Breast epithelium (tissue), 4 donors: ENCODE measurements at regions not wholly inside any gene's neighbourhood (a gene's known extent, or its start where the extent isn't known, plus 50 kb on each side); places are given as distances from the start of the nearest gene placed in this dataset.
"Not testable (repeated sequence)": the region's sequence is repeated elsewhere in the genome, so short reads cannot be mapped to it uniquely, and the experiment has no call there.

Experiments
- DNase-seq, 2 donors: peaks; one replicate each; pipeline ENCODE4 v3.0.0-alpha.2; 2019; ENCODE audit warnings: low spot score in 2 of 2
- H3K27ac ChIP-seq, 2 donors: fragments of 200-600 bp; sonication (generic) in 1 of 2; one replicate each; pipeline ENCODE4 v1.5.1; 2016 to 2019; ENCODE audit warnings: mild to moderate bottlenecking in 1 of 2
- H3K27me3 ChIP-seq, 2 donors: fragments of 200-600 bp; sonication (generic) in 1 of 2; one replicate each; pipeline versions ENCODE4 v1.5.1 to v1.6.0; 2017 to 2019; ENCODE audit warnings: control low read depth in 1 of 2, mild to moderate bottlenecking in 1 of 2
- H3K36me3 ChIP-seq: fragments of 200-600 bp; one replicate; pipeline ENCODE4 v1.5.1; 2019
- H3K4me1 ChIP-seq, 2 donors: fragments of 200-600 bp; sonication (generic); one replicate each; pipeline ENCODE4 v1.5.1; 2016 to 2019; ENCODE audit warnings: control low read depth in 1 of 2
- H3K4me3 ChIP-seq, 3 donors: fragments of 200-600 bp; sonication (generic); 1 replicate in 2 of 3; 2 replicates in 1 of 3; pipeline ENCODE4 v1.5.1; 2016 to 2019; ENCODE audit warnings: mild to moderate bottlenecking in 3 of 3, moderate library complexity in 2 of 3
- H3K9me3 ChIP-seq, 2 donors: fragments of 200-600 bp; sonication (generic) in 1 of 2; one replicate each; pipeline ENCODE4 v1.5.1; 2016 to 2019; ENCODE audit warnings: control low read depth in 1 of 2
- POLR2A ChIP-seq: fragments of 450-650 bp; IDR thresholded peaks from one replicate; pipeline ENCODE4 v1.6.1; 2016; ENCODE audit warnings: antibody characterized with exemption, mild to moderate bottlenecking, moderate library complexity
- POLR2AphosphoS5 ChIP-seq, 3 donors: sonication (generic); formaldehyde crosslinking; IDR thresholded peaks; one replicate each; pipeline ENCODE4 v1.6.1; 2017; ENCODE audit warnings: antibody characterized with exemption in 3 of 3
- intact Hi-C: fragments of 100-400 bp; cut with DNase I; formaldehyde crosslinking; loops from one replicate; pipeline ENCODE4 v1.15.1; 2023; ENCODE audit warnings: low total_unique reads
- TF ChIP-seq, protein P1 (sequence below), 3 donors: fragments of 450-650 bp; IDR thresholded peaks; one replicate each; pipeline ENCODE4 v1.5.1; 2016 to 2017; ENCODE audit warnings: antibody characterized with exemption in 3 of 3, mild to moderate bottlenecking in 3 of 3, moderate library complexity in 3 of 3

DNA sequence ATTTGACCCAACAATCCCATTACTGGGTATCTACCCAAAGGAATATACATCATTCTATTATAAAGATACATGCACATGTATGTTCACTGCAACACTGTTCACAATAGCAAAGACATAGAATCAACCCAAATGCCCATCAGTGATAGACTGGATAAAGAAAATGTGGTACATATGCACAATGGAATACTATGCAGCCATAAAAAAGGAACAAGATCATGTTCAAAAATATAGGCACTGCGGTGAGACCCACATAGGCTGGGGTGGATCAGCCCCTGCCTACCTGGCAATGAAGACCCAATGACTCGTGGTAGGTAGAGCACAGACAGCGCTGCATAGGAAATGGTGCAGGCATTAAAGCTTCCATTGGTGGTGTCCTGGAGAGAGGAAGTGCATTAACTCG lies 88.6 kb upstream of the NFIL3 start:
- H3K27me3 ChIP-seq, H3K9me3 ChIP-seq, H3K4me1 ChIP-seq, DNase-seq, H3K4me3 ChIP-seq, intact Hi-C loops, H3K27ac ChIP-seq, H3K36me3 ChIP-seq: not testable (repeated sequence)

DNA sequence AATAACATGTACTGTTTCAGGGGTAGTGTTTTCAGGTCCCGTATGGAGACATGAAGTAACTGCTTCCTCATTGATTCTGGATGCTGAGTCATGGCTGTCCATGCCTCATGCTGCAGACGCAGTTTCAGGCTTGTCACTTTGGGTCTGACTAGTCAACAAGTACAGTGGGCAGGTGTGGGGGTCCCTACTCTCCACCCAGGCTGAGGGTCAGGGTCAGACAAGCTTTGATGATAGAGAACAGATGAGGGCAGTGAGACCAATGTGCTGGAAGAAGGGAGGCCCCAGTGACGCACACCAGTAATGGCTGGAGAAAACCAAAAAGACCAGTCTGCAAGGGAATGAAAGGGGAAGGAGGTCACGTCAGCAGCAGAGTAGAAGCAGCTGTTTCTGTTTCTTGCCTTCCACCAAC lies 80.0 kb upstream of the NFIL3 start:
- no peak overlapping the region for H3K4me3 ChIP-seq
- intact Hi-C loops: no loop called here
- no peaks in the 10 kb centered on the region for H3K9me3 ChIP-seq
- no peaks in the 10 kb centered on the region for H3K4me1 ChIP-seq
- no peak overlapping the region for H3K27ac ChIP-seq
- no peaks in the 10 kb centered on the region for H3K27me3 ChIP-seq
- no peaks in the 10 kb centered on the region for H3K36me3 ChIP-seq
- no peak for DNase-seq
- TF ChIP-seq, protein P1, sequence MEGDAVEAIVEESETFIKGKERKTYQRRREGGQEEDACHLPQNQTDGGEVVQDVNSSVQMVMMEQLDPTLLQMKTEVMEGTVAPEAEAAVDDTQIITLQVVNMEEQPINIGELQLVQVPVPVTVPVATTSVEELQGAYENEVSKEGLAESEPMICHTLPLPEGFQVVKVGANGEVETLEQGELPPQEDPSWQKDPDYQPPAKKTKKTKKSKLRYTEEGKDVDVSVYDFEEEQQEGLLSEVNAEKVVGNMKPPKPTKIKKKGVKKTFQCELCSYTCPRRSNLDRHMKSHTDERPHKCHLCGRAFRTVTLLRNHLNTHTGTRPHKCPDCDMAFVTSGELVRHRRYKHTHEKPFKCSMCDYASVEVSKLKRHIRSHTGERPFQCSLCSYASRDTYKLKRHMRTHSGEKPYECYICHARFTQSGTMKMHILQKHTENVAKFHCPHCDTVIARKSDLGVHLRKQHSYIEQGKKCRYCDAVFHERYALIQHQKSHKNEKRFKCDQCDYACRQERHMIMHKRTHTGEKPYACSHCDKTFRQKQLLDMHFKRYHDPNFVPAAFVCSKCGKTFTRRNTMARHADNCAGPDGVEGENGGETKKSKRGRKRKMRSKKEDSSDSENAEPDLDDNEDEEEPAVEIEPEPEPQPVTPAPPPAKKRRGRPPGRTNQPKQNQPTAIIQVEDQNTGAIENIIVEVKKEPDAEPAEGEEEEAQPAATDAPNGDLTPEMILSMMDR (IDR thresholded peaks at IDR 0.05): no peak
- TF ChIP-seq POLR2A (no peak), POLR2AphosphoS5 (IDR thresholded peaks at IDR 0.05) (no peak)

DNA sequence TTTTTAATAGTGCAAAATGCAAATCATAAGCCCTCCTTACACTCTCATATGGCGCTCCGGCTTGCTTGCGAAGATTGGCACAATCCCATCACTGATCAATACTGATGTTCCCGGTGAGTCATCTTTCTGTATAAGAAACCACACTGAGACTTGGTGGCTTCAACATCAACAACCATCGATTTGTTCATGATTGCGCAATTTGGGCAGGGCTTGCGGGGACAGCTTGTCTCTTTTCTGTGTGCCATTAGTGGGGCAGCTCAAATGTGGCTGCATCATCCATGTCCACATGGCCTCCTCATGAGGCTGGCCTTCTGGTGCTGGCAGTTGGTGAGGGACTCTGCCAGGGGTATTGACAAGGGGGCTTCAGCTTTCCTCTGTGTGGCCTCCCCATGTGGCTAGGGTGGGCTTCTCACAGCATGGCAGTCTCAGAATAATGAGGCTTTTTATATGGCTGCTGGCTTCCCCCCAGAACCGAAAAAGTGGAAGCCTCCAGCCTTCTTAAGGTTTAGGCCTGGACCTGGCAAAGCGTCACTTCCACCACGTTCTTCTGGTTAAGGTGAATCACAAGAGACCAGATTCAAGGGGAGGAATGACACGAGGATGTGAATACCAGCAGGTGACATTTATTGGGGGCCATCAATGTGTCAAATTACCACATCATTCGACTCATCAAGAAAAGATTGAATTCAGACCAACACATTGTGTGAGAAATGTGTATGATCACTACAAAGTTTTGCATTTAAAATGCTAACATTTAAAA lies 79.5 kb upstream of the NFIL3 start:
- Histone ChIP-seq H3K9me3 (no peaks in the 10 kb centered on the region), H3K36me3 (no peaks in the 10 kb centered on the region), H3K4me3 (no peak overlapping the region), H3K27me3 (no peaks in the 10 kb centered on the region), H3K27ac (no peak overlapping the region), H3K4me1 (no peaks in the 10 kb centered on the region)
- TF ChIP-seq, protein P1 (IDR thresholded peaks at IDR 0.05): no peak
- TF ChIP-seq POLR2AphosphoS5 (IDR thresholded peaks at IDR 0.05) (no peak), POLR2A (no peak)
- no peak for DNase-seq
- intact Hi-C loops: no loop called here

DNA sequence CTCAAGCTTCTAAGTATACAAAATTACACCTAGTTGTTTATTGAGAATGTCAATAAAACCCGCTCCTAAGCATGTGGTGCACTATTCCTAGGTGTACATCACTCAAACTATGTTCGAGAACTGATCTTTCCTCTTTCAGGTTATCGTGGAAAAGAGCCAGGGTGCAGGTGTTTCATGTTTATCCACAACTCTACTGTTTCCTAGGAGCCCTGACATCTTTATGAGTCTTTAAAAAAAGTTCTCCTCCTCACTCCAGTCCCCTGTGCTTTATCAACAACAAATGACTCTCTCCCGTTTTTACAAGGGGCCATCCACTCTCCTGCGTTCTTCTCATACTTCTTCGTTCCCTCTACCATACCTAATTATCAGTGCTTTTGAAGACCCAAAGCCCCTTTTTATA lies 78.8 kb upstream of the NFIL3 start:
- no peak overlapping the region for H3K27ac ChIP-seq
- no peaks in the 10 kb centered on the region for H3K27me3 ChIP-seq
- no peaks in the 10 kb centered on the region for H3K36me3 ChIP-seq
- H3K4me1 ChIP-seq: no peaks in the 10 kb centered on the region
- H3K4me3 ChIP-seq: no peak overlapping the region
- no peaks in the 10 kb centered on the region for H3K9me3 ChIP-seq
- TF ChIP-seq POLR2A: no peak
- no peak for TF ChIP-seq POLR2AphosphoS5 (IDR thresholded peaks at IDR 0.05)
- TF ChIP-seq, protein P1 (IDR thresholded peaks at IDR 0.05): no peak
- intact Hi-C loops: no loop called here
- DNase-seq: no peak

DNA sequence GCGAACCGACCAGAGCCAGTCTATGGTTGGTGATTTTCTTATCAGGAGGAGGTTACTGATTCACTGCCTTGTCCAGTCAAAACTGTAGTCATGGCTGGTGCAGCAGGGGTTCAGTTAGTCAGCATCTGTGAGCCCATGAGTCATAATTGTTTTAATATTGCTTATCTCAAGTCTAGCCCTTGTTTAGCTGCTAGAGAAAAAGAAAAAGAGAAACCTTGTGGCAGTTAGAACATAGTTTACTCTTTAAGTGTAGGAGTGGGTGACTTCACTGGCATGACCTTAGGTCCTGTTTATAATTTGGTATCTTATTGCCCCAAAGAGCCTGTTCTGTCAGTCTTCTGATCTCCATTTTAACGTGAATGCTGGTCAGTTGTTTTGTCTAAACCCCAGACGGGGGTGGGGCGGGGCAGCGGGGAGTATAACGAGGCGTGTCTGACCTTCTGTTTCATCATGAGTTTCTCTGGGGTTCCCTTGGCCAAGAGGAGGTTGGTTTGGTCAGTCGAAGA lies 76.9 kb upstream of the NFIL3 start:
- Histone ChIP-seq H3K4me3 (no peak overlapping the region), H3K27me3 (no peaks in the 10 kb centered on the region), H3K4me1 (no peaks in the 10 kb centered on the region), H3K36me3 (no peaks in the 10 kb centered on the region), H3K9me3 (no peaks in the 10 kb centered on the region), H3K27ac (no peak overlapping the region)
- intact Hi-C loops: no loop called here
- TF ChIP-seq, protein P1 (IDR thresholded peaks at IDR 0.05): no peak
- TF ChIP-seq POLR2A (no peak), POLR2AphosphoS5 (IDR thresholded peaks at IDR 0.05) (no peak)
- no peak for DNase-seq
